Muscle of arm (tissue), 1 donor: ENCODE measurements at regions not wholly inside any gene's neighbourhood (a gene's known extent, or its start where the extent isn't known, plus 50 kb on each side); places are given as distances from the start of the nearest gene placed in this dataset.
"Not testable (repeated sequence)": the region's sequence is repeated elsewhere in the genome, so short reads cannot be mapped to it uniquely, and the experiment has no call there.

Experiments
- DNase-seq: peaks from one replicate; pipeline ENCODE4 v3.0.0-alpha.2; 2013

DNA sequence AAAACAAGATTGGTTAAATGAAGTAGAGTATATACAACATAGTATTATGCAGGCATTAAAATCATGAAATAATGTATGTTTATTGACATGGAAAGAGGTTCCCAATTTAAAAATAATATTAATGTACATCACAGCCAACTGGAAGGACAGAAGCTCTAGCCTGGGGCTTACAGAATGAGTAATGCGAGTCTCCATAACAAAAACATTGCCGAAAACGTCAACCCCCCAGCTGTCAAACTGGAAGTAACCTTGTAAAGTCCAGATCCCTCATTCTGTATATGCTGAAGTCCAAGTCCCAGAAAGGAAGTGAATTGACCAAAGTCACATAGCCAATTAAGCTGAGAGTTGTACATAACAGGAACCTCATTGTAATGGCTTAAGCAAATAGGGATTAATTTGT lies 128.7 kb upstream of the ECI2 start:
- no peak for DNase-seq

DNA sequence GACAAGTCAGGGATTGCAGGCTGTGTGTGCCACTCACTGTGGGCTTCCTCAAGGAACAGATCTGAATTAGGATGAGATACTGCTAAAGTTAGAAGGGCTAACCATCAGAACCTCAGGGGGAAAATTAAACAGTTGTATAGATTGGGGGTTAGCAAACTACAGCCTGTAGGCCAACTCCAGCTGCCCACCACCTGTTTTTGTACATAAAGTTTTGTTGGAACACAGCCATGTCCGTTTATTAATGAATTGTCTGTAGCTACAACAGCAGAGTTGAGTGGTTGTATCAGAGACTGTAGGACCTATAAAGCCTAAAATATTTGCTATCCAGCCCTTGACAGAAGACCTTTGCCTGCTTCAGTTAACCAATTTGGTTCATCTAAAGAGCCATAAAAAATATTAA lies 127.2 kb upstream of the ECI2 start:
- no peak for DNase-seq

- DNase-seq, result no peak
These were observed 124.0 kb upstream of the ECI2 start for GRCh38 chr6:4259391-4259790.

DNA sequence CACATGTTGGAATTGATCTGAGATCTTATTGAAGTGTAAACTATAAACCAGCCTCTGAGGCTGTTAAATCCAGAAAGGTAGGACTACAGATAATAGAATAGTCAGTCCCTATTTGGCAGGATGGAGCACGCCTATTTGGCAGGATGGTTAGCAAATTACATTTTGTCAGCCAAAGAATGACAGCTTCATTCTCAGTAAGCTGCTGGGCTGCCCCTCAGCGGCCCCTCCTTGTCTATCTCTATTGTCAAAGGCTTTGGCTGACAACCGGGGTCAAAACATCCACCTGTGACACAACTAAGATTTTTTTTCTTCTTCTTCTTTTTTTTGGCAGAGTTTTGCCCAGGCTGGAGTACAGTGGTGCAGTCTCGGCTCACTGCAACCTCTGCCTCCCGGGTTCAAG lies 123.4 kb upstream of the ECI2 start:
- DNase-seq, result no peak

DNA sequence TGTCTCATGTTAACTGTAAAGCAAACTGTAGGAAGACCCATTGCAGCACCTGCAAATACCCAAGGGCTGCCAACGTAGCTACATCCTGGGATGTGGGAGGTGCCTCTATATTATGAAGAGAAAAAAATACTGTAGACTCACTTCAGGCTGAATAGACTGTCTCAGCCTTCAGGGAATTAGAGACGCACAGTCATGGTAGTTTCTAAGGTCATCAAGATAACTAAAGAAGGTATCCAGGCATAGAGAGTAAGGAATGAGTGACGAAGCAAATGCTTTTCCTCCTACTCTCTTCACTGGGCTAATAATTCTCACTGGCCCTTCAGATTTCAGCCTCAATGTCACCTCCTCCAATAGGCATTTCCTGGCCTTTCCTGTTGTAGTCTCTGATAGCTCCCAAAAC lies 121.6 kb upstream of the ECI2 start:
- DNase-seq, result no peak

DNA sequence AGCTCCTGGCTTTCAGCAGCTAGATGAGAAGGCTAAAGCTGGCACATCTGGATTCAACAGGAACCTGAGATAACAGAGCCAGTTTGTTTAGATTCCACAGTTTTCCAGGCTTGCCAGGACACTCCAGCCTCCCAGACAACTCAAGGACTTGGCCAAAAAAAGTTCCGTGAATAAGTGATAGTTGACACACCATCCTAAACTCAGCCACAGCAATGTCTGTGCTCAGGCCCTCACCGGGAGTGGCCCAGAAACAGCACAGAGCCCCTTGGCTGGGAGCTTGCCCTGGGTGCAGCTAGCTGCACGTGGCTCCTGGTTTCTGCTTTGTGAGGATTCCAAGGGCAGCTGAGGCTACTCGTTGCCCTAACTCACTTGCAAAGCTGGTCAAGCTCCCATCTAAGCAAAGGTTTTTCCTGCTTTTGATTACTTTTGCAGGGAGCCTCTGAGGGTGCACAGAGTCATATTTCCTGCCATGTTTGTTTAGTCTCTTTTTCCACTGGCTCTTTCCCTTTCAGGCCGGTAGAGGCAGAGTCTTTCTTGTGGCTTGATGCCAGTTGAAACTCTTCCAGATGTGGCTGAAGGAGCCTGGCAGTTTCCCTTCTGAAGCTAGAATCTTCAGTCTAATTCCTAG lies 118.3 kb upstream of the ECI2 start:
- peak; percentile 77 for DNase-seq

GRCh38 chr6:4252445-4252844 lies 117.1 kb upstream of the ECI2 start:
- DNase-seq, result not testable (repeated sequence)

DNA sequence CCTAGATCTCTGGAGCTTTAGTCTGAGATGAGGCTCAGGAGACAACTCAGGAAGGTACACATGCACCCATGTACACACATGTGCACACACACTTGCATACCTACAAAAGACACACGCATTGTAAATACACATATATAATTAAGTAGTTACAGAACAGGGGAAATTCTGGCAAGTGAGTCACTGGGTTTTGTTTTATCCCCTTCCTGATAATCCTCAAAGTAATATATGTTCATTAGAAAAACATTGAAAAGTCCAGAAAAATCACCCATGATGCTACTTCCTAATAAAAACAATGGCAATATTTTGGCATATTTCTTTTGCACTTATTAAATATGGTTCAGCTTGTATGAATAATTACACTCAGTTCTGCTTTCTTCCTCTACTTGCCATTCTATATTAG lies 115.3 kb upstream of the ECI2 start:
- DNase-seq, result no peak

DNA sequence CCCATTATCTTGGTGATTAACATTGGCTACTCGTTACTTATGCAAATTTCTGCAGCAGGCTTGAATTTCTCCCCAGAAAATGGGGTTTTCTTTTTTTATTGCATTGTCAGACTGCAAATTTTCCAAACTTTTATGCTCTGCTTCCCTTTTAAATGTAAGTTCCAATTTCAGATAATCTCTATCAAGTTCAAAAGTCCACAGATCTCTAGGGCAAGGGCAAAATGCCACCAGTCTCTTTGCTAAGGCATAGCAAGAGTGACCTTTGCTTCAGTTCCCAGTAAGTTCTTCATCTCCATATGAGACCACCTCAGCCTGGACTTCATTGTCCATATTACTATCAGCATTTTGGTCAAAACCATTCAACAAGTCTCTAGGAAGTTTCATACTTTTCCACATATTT lies 108.5 kb upstream of the ECI2 start:
- not testable (repeated sequence) for DNase-seq

GRCh38 chr6:4243237-4243636 lies 107.9 kb upstream of the ECI2 start:
- no peak for DNase-seq

GRCh38 chr6:4242601-4243000 lies 107.2 kb upstream of the ECI2 start:
- DNase-seq, result no peak

DNA sequence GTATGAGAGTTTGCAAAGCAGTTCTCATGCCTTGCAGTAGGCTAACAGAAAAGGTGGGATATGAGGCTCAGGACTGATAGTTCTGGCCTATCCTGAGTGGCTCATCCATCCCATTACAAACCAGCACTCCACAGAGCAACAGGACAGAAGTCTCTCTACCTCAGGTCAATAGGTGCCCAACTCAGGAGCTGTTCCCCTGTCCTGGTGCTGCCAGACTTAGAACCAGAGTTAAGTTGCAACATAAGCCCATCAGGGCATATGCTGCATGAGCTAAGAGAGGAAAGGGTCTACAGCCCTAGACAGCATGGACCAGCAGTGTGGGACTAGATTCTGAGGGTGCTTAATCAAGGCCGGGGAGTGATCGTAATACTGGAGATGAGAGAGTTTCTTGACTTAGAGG lies 104.8 kb upstream of the ECI2 start:
- no peak for DNase-seq

DNA sequence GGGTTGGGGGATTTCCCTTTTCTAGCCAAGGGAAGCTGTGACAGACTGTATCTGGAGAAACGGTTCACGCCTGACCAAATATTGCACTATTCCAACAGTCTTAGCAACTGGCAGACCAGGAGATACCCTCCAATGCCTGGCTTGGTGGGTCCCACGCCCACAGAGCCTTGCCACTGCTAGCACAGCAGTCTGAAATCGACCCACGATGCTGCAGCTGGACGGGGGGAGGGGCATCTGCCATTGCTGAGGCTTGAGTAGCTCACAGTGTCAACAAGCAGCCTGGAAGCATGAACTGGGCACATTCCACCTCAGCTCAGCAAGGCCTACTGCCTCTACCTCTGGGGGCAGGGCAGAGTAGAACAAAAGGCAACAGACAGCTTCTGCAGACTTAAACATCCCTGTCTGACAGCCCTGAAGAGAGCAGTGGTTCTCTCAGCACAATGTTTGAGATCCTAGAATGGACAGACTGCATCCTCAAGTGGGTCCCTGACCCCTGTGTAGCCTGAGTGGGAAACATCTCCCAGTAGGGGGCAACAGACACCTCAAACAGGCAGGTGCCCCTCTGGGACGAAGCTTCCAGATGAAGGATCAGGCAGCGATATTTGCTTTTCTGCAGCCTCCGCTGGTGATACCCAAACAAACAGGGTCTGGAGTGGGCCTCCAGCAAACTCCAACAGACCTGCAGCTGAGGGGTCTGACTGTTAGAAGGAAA lies 89.9 kb upstream of the ECI2 start:
- no peak for DNase-seq

DNA sequence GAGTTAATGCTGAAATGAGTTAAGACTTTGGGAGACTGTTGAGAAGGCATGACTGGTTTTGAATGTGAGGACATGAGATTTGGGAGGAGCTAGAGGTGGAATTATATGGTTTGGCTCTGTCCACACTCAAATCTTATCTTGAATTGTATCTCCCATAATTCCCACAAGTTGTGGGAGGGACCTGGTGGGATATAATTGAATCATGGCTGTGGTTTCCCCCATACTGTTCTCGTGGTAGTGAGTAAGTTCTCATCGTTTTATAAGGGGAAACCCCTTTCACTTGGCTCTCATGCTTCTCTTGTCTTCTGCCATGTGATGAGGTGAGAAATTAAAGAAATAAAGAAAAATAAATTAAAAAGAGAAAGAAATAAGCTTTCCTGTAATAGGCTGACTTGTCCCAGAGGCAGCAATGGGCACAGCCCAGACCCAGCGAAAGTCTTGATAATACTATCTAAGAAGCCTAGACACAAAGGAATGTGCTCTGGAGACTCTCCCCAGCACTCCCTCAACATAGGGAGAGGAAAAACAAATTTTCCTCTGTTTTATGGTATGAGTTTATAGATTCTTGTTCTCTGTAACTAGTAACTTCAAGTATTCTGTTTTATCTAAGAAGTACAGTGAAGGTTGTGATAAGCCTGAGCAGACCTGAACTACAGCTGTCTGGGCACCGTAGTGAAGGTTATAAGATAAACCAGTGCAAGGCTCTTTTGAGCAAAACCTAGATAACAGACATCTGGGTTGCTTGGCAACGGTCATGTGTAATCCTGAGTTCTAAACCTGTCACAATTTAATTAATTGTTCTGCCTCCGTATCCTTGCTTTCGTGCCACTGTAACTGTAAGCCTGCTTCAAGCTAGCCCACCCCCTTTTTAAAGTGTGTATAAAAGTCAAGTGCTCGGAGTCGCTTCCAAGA lies 88.9 kb upstream of the ECI2 start:
- no peak for DNase-seq

DNA sequence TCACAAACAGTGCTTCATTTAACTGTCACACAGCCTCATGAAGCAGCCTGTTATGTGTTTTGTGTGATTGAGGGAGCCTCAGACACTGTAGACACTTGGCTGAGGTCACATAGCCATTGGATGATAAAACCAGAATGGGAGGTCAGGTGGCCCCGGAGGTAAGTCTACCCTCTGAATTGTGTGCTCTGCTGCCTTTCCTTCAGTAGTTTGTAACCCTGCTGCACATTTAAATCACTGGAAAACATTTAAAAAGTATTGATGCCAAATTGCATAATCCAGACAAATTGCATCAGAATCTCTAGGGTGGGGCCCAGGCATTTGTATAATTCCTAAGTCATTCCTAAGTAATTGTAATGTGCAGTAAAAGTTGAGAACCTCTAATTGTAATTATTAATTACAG lies 85.2 kb upstream of the ECI2 start:
- DNase-seq, result no peak

DNA sequence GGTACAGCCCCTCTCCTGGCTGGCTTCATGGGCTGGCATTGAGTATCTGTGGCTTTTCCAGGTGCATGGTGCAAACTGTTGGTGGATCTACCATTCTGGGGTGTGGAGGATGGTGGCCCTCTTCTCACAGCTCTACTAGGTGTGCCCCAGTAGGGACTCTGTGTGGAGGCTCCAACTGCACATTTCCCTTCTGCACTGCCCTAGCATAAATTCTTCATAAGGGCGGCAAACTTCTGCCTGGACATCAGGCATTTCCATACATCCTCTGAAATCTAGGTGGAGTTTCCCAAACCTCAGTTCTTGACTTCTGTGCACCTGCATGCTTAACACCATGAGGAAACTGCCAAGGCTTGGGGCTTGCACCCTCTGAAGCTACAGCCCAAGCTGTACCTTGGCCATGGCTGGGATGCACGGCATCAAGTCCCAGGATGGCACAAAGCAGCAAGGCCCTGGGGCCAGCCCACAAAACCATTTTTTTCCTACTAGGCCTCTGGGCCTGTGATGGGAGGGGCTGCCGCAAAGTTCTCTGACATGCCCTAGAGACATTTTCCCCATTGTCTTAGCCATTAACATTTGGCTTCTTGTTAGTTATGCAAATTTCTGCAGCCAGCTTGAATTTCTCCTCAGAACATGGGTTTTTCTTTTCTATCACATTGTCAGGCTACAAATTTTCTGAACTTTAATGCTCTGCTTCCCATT lies 83.4 kb upstream of the ECI2 start:
- DNase-seq, result not testable (repeated sequence)

DNA sequence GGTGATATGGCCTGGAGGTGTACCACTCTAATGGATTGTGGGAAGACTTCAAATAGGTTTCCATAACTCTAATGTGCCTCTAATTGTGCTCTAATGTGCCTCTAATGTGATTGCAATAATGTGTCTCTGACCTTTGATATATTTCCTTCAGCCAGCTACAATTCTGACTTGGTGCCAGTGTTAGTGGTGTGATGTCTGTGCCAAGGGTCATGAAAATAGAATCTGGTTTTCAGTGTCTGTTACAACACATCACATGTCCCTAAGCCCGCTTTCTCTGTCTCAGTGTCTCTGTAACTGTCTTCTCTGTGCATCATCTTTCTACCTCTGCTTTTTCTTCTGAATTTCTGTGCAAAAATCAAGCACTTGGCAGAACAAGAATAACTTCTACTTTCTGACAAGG lies 77.2 kb upstream of the ECI2 start:
- DNase-seq, result no peak

DNA sequence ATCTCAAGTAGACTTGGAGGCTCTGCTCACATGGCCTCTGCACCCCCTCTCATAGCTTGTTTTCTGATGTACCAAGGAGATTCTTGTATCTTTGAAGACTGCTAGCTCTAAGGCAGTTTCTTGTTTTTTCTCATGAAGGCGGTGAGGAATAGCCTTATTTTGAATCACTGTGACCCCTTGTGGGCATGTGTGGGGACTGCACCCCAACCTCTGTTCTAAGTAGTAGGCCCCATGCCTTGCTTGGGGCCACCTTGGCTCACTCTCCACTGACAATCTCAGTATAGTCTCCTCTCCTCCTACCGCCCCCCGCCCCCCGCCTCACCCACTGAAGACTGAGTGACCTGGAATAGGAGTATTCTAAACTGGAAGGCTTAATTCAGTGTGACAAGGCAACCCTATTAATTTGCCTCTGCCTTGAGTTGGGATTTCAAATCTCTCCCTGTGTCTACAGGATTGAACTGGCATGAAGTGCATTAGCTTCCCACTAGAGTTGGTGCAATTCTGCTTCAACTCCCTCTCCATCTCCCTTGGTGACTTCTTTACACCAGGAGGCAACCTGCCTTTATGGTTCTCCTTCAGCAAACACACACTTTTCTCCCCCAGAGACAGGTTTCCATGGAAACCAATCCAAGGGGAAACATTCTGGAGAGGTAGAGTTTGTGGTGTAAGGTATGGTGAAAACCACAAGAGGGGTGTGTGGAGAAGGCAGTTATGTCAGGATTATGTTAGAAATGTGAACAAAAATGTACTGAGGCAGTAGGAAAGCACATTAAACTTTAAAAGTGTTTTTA lies 75.4 kb upstream of the ECI2 start:
- DNase-seq, result peak; percentile 42

GRCh38 chr6:4209196-4209595 lies 73.8 kb upstream of the ECI2 start:
- DNase-seq, result no peak

- DNase-seq, result no peak
These were observed 72.8 kb upstream of the ECI2 start for GRCh38 chr6:4208158-4208557.

- not testable (repeated sequence) for DNase-seq
These were observed 68.5 kb upstream of the ECI2 start for GRCh38 chr6:4203642-4204417.
